ENCODE measurements at regions not wholly inside any gene's neighbourhood (a gene's known extent, or its start where the extent isn't known, plus 50 kb on each side); places are given as distances from the start of the nearest gene placed in this dataset.

DNA sequence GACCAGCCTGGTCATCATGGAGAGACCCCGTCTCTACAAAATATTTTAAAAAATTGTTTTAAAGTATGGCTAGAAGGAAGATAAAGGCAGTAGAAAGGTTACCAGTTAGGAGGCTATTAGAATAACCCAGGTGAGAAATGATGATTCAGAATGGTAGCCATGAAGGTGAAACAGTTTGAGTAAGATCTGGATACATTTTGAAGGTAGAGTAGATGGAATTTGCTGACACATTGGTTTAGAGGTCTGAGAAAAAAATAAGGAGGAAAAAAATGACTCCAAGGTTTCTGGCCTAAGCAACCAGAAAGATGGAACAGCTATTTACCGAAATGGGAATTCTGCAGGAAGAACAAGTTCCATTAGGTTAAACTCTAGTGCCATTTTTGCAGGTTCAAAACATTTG, 167.9 kb upstream of the TAB2 start:
- DNase-seq (ENCODE audit: low read depth in 2 of 2) = no peak

DNA sequence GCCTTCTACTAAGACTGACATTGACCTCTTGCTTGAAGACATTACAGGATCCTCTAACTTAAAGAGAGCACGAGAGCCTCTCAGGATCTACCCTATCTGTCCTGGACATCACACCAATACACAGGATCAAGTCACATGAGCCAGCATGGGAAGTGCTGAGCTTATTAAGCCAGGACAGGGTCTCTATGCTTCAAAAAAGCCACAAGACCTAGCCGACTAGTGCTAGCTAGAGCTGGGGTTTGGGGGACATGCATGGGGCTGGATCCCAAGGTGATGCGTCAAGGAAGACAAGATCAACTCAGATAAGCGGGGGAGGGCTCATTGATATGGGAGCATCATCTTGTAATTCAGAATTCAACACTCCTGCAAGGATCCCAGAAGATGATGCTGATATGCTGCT, 167.2 kb upstream of the TAB2 start:
- DNase-seq (ENCODE audit: low read depth in 2 of 2) = no peak

DNA sequence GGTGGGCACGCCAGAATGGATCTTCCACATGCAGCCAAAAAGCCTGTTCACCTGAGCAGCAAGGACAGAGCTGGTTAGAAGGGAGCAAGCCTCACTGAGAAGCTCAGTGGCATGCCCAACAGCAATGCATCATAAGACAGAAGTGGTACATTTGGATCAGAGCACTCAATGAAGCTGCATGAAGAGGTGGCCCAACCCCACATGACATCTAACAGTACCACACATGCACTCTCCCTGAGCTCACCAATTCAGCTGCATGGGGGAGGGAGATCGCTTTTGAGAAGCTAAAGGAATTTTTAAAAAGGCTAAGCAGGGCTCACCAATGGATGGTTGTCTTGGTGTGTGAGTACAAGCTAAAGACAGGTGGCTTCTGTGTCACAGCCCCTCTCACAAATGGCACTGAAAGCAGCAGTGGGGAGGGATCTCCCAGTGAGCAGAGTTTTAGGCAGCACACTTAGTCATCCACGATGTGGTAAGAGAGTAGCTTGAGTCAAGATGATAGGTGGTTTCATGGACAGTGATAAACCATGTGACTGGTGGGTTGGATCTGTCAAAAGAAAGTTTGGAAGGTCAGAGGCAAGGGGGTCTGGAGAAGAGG, 166.6 kb upstream of the TAB2 start:
- DNase-seq (ENCODE audit: low read depth in 2 of 2) = no peak

GRCh38 chr6:149152521-149152920, 165.0 kb upstream of the TAB2 start:
- no peak for DNase-seq (ENCODE audit: low read depth in 2 of 2)

GRCh38 chr6:149153100-149153499, 164.4 kb upstream of the TAB2 start:
- DNase-seq (ENCODE audit: low read depth in 2 of 2) = no peak

- no peak for DNase-seq (ENCODE audit: low read depth in 2 of 2)
Observed at GRCh38 chr6:149153693-149154092, 163.8 kb upstream of the TAB2 start.

DNA sequence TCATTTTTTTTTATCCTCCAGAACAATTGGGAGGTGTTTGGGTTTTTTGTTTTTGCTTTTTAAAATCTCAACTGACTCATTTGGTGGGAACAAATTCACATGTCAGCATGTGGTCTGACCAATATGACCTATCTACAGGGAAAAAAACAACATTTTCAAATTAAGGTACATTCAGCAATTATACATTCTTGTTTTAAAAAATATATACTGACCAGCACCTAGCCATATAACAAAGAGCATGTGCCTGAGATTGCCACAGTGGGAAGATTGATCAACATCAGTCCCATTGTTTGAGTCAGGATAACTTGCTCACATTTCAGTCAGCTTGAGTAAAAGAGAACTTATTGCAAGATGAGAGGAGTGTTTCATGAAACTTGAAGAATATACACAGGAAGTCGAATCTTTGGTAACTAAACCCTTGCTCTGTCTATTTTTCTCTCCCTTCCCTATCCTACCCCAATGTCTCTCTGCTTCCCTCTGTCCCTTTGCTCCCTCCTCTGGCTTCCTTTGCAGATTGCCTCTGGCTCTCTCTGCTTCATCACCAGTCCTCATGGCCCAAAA, 163.2 kb upstream of the TAB2 start:
- DNase-seq (ENCODE audit: low read depth in 2 of 2) = no peak

DNA sequence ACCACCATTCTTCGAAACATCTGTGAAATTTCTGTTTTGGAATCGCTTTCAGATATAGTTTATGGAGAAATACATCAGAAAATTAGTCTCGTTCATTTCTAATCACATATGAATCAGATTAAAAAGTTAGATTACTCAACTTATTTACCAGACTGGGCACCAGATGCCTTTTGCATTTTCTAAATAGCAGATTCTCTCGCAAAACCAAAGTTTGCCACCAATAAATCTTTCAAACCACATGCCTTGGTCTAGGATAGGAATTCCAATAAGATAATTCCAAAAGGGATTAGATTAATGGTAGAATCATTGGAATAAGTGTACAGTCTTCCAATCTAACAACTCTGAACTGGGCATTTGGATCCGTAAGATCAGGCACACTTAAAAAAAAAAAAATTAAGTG, 160.4 kb upstream of the TAB2 start:
- no peak for DNase-seq (ENCODE audit: low read depth in 2 of 2)

DNA sequence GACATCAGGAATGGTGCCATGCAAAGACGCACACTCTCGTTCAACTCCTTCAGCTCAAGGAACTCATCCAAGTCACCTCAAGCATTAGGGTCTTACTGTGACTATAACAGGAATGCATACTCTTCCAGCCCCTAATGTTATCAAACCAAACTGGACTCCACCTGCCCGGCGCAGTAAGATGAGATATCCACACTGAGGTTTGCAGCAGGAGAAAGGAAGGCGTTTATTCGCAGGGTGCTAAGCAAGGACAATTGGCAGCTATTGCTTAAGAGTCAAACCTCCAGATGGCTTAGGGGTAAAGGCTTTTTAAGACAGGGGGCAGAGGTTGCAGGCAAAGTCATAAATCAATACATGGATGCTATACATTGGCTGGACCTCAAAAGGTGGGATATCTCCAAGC, 159.4 kb upstream of the TAB2 start:
- no peak for DNase-seq (ENCODE audit: low read depth in 2 of 2)

- no peak for DNase-seq (ENCODE audit: low read depth in 2 of 2)
Observed at GRCh38 chr6:149160943-149161342, 156.6 kb upstream of the TAB2 start.

GRCh38 chr6:149162924-149163323, 154.6 kb upstream of the TAB2 start:
- no peak for DNase-seq (ENCODE audit: low read depth in 2 of 2)

DNA sequence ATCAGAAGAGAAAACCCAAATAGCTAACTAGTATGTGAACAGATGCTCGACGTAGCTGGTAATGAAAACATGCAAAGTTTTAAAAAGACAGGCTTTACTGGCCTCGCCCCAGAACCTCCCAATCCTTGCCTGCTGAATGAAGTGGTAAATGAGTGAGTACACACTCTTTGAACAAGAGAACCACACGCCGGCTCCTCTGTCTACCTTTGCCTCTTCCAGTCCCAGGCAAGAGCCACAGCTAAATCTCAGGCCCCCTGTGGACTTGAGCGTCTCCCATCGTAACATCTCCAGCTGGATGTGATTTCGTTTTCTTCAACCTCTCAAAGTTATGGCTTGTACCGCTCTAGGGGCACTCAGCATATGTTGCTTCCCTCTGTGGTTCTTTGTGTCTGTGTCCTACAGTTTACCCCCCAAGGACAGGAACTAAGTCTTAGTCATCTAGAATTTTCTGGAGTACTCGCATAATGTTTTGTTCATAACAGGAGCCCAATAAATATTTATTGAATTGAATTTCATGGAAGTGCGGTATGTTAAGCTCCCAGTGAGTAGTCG, 153.2 kb upstream of the TAB2 start:
- no peak for DNase-seq (ENCODE audit: low read depth in 2 of 2)

- DNase-seq (ENCODE audit: low read depth in 2 of 2) = no peak
Observed at GRCh38 chr6:149166336-149166735, 151.2 kb upstream of the TAB2 start.

DNA sequence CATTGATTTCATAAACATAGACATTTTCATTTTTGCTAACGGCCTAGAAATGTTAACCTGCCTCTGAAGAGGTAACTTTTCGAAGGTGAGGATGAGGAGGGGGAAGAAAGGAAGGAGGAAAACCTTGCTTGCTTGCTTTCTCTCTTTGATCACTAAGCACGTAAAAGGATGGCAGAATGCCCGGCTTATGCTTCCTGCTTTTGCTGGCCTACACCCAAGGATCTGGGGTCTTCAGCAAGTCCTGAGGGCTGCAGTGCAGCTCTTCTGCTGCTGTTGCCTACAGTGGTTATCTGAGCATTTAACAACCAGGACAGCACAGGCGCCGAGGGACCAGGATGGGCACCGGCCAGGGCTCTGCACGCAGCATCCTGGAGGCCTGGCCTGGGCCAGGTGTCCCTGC, 150.8 kb upstream of the TAB2 start:
- DNase-seq (ENCODE audit: low read depth in 2 of 2) = no peak

DNA sequence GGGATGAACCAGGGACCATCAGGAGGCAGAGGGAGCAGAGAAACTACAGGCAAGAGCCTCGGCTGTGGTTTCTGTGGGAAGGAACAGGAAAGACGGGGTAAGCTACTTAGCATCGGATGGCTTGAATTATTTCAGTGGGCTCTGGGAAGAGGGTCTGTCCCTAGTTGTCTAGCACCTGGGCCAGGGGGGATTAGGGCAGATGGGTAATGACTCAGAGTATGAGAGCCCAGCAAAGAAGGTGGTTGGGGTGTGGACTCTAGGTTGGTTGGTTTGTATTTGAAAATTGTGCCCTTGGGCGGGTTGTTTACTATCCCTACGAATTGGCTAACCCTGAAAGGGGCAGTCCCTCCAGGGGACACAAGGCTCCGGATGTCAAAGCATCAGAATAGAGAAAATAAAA, 148.5 kb upstream of the TAB2 start:
- DNase-seq (ENCODE audit: low read depth in 2 of 2) = no peak

DNA sequence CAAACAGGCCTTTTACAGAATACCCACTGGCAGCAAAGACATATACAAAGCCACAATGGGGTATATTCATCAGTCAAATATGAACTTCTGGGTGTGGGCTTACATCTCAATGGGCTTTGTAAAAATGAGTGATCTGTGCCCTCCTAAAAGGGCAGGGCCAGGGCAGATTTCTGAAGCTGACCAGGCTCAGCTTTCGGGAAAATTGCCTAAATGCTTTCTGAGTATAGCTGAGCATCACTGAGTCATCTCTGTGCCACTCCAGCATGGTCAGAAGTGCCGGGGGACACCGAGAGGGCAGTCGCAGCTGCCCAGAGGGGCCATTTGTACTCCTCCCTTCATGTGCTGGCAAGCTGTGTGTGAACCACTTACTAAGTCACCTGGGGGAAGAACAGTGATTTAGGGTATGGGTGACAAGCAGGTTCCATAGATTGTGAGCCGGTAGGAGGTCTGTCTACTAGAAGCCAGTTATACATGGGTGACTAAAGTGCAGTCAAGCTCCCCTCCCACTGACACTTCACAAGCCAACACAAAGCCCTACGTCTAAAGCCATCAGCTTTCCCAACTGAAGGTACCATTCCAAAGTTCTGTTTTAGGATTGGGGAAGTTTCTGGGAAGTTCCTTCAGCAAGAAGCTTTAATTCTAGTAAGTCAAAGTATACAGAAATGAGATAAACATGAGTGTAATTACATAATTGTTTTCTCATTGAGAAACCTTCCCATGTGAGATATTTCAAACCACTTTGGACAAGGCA, 147.6 kb upstream of the TAB2 start:
- no peak for DNase-seq (ENCODE audit: low read depth in 2 of 2)

- DNase-seq (ENCODE audit: low read depth in 2 of 2) = no peak
Observed at GRCh38 chr6:149170564-149171452, 146.7 kb upstream of the TAB2 start.

DNA sequence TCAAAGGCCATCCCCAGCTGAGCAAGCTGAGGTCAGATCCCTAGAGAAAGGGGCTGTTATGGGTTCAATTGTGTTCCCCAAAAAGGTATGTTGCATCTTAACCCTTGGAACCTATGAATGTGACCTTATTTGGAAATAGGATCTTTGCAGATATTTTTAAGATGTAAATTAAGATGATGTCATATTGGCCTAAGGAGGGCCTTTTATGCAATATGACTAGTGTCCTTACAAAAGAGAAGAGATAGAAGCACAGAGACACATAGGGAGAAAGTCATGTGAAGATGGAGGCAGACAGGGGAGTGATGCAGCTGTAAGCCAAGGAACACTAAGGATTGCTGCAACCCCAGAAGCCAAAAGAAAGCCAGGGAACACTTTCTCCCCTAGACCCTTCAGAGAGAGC, 144.3 kb upstream of the TAB2 start:
- no peak for DNase-seq (ENCODE audit: low read depth in 2 of 2)

DNA sequence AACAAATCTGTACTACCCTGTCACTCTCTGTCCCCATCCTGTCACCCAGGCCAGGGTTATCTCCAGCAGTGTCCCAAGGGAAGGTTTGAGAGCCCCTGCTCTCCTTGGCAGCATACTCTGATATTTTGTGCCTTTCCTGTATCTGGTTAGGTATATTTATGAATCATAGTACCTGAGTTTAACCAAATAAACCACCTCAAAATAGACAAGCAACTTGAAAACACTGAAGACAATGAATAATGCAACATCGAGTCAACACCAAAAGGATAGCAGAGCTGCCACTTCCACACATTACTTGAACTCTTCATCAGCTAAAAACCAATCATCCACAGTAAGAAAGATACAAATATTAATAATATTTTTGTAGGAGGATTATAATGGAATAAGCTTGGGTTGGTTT, 142.6 kb upstream of the TAB2 start:
- DNase-seq (ENCODE audit: low read depth in 2 of 2) = no peak

GRCh38 chr6:149176971-149177667, 140.4 kb upstream of the TAB2 start:
- no peak for DNase-seq (ENCODE audit: low read depth in 2 of 2)

- DNase-seq (ENCODE audit: low read depth in 2 of 2) = no peak
Observed at GRCh38 chr6:149179431-149179830, 138.1 kb upstream of the TAB2 start.

DNA sequence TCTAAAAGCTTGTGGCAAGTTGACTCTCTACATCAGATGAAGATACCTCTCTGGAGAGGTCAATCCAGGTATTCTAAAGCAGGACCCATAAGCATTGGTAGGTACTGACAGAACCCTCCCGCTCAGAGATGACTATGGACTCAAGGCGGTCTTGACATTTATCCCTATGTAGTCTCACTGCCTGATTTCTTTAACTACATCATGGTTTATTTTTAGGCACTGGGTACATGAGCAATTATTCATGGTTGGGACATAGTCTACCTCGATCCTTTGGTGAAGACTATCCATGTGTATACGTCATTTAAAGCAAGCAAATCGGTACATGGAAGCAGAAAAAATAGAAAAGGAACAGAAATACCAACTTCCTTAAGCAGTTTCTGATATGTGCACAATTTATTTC, 136.2 kb upstream of the TAB2 start:
- no peak for DNase-seq (ENCODE audit: low read depth in 2 of 2)
